ENCODE measurements at regions not wholly inside any gene's neighbourhood (a gene's known extent, or its start where the extent isn't known, plus 50 kb on each side); places are given as distances from the start of the nearest gene placed in this dataset.
A peak's percentile ranks its signal among the peaks of the same experiment; 100 is the strongest.

- no peak for TF ChIP-seq SP1 (CRISPR knock-in tag; conservative IDR thresholded peaks at IDR 0.05)
These were observed 62.7 kb upstream of the SORBS2 start (continued) for GRCh38 chr4:185874516-185875230.

DNA sequence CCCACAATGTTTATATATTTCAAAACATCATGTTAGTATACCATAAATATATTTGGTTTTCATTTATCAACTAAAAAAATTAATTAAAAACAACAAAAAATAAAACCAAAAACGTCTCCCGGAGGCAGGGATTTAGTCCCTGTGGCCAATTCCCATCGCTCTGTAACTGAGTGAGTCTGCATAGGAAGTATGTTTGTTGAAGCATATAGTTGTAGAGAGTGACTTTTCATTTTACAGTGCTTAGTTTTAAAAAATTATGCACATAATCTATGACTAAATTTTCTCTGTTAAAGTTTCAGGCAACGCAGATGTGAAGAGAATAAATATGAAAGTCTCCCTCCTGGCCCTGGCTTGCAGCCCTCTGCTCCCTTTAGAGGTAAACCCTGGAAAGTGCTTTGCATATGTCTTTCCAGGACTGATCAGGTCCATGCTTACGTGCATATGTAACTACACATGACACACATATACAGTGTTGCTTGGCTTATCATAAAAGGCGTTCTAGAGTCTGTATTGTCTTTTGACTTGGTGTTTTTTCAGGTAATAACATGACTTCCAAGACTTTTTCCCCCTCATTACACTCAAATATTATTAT is 63.4 kb upstream of the SORBS2 start:
- Mint-ChIP-seq H3K4me3 (no peak overlapping the region), H3K9me3 (no peaks in the 10 kb centered on the region), H3K27ac (no peak overlapping the region), H3K27me3 (ENCODE audit: low read depth) (no peaks in the 10 kb centered on the region), H3K4me1 (peaks cover 16% of the 10 kb centered on the region), H3K36me3 (no peaks in the 10 kb centered on the region)
- DNase-seq (ENCODE audit: low spot score) (no peak), ATAC-seq (no peak)
- ChIA-PET CTCF (no interaction called here), POLR2A (no interaction called here)
- no peak for TF ChIP-seq SMAD4 (CRISPR knock-in tag; IDR thresholded peaks at IDR 0.05)
- no peak for TF ChIP-seq ESRRA (CRISPR knock-in tag; IDR thresholded peaks at IDR 0.05; ENCODE audit: borderline replicate concordance)
- TF ChIP-seq CDX4 (CRISPR knock-in tag; IDR thresholded peaks at IDR 0.05; ENCODE audit: borderline replicate concordance) = no peak
- no peak for TF ChIP-seq CREM (CRISPR knock-in tag; IDR thresholded peaks at IDR 0.05)
- no peak for TF ChIP-seq ELF4 (CRISPR knock-in tag; IDR thresholded peaks at IDR 0.05; ENCODE audit: low read depth)
- no peak for TF ChIP-seq MYBL2 (CRISPR knock-in tag; IDR thresholded peaks at IDR 0.05)
- no peak for TF ChIP-seq FOXP1 (CRISPR knock-in tag; IDR thresholded peaks at IDR 0.05; ENCODE audit: borderline replicate concordance)
- TF ChIP-seq MXD4 (CRISPR knock-in tag; IDR thresholded peaks at IDR 0.05; ENCODE audit: borderline replicate concordance) = no peak

DNA sequence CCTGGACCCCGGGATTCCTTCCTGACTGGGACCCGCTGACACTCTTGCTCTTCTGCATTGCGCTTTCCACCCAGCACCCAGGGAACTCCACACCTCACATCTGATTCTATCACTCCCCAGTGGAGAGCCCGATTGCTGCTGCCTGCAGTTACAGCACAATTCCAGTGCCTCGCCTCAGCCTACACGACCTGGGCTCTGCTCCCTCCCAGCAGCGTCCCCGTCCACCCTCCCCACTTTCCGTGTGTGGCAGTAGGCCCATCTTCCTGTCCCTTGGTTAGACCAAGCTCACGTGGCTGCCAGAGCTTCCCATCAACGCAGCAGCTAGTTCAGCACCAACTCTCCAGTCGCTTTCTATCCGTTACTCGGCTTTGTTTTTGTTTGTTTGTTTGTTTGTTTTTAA is 66.6 kb upstream of the SORBS2 start:
- H3K9me3 Mint-ChIP-seq = no peaks in the 10 kb centered on the region
- CTCF ChIA-PET = no interaction called here
- H3K36me3 Mint-ChIP-seq = no peaks in the 10 kb centered on the region
- DNase-seq (ENCODE audit: low spot score) (no peak), ATAC-seq (peak; percentile 56; the same call in 1 of the 2 replicates)
- POLR2A ChIA-PET = no interaction called here
- H3K4me3 Mint-ChIP-seq = no peak overlapping the region
- H3K27ac Mint-ChIP-seq = no peak overlapping the region
- H3K27me3 Mint-ChIP-seq (ENCODE audit: low read depth) = no peaks in the 10 kb centered on the region; the same call in 1 of the 2 replicates
- TF ChIP-seq SMAD3 (CRISPR knock-in tag; IDR thresholded peaks at IDR 0.05; ENCODE audit: borderline replicate concordance) (no peak), PRDM15 (CRISPR knock-in tag; IDR thresholded peaks at IDR 0.05) (no peak), RORB (CRISPR knock-in tag; IDR thresholded peaks at IDR 0.05) (no peak), TEAD4 (CRISPR knock-in tag; IDR thresholded peaks at IDR 0.05) (no peak), PRRX2 (CRISPR knock-in tag; IDR thresholded peaks at IDR 0.05) (no peak), ZSCAN18 (CRISPR knock-in tag; IDR thresholded peaks at IDR 0.05) (no peak), ZNF281 (CRISPR knock-in tag; IDR thresholded peaks at IDR 0.05) (no peak), TP53 (CRISPR knock-in tag; IDR thresholded peaks at IDR 0.05) (no peak), ZNF423 (CRISPR knock-in tag; IDR thresholded peaks at IDR 0.05) (no peak)
- peaks cover 16% of the 10 kb centered on the region for H3K4me1 Mint-ChIP-seq
